NCI-H2171 (cell line): ENCODE measurements at regions not wholly inside any gene's neighbourhood (a gene's known extent, or its start where the extent isn't known, plus 50 kb on each side); places are given as distances from the start of the nearest gene placed in this dataset.

Experiments used
- DNase-seq: peaks from one replicate; lab custom pipeline; 2025; lab: John Stamatoyannopoulos, UW

- DNase-seq: no peak
Observed at GRCh38 chr12:127888943-127889719, 377.8 kb upstream of the TMEM132C start.

GRCh38 chr12:127893895-127894609 is 372.9 kb upstream of the TMEM132C start:
- no peak for DNase-seq

GRCh38 chr12:127896661-127897060 is 370.3 kb upstream of the TMEM132C start:
- DNase-seq: no peak

DNA sequence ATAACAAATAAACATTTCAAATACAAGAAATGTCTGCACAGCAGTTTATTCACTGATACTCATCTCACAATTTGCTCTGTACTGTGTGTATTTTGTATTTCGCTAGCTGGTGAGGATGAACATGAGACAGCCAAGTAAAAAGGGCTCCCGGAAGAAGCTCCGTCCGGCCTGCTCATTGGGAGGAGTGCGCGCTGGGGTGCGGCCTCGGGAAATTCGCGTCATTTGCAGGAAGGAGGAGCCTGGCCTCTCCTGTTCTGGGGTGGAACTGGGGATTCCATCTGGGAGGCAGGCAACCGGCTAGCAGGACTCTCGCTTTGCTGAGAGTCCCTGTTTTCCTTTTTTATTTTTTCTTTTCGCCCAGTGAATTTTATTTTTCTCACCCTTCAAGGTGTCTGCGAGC is 368.4 kb upstream of the TMEM132C start:
- no peak for DNase-seq

DNA sequence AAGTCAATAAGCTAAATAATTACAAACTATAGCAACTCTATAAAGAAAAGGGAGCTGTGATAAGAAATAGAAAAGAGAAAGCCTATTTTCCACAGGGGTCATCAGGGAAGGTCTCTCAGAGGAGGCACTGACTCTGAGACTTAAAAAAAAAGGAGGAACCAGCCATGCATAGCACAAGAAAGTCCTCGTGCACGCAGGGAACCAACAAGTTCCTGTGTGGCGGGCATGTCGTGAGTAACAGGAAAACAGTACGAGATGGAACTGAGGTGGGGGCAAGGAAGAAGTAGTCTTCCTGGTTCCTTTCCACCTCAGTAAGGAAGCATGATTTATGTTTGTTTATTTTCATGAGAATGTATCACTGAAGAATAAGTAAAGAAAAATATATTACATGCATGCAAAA is 367.0 kb upstream of the TMEM132C start:
- no peak for DNase-seq

GRCh38 chr12:127900386-127900785 is 366.6 kb upstream of the TMEM132C start:
- no peak for DNase-seq

DNA sequence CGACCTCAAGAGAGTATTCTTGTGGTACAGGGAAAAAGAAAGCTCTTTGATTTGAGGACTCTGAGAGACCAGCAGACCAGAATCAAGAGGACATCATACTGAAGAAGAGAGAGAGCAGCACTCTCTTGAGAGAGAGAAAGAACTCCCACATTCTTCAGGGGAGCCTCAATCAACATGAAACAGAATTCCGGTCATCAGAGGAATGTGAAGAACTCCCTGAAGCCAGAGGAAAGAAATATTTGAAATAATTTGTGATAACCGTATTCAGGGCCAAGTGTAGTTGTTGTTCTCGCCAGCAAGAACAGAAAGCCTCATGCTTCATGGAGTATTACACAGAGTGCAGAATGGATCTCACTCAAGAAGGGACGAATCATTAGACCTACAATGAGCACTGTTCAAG is 363.8 kb upstream of the TMEM132C start:
- no peak for DNase-seq

DNA sequence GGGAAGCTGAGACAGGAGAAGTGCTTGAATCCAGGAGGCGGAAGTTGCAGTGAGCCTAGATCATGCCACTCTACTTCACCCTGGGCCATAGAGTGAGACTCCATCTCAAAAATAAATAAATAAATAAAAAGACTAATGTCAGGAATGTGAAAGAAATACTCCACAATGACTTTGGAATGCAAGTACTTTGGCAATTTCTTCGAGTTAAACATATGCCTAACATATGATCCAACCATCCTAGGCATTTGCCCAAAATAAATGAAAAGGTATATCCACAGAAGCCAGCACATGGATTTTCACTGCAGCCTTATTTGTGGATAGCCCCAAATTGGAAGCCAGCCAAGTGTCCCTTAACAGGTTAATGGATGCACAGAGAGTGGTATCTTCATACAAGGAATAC is 357.9 kb upstream of the TMEM132C start:
- DNase-seq: no peak

DNA sequence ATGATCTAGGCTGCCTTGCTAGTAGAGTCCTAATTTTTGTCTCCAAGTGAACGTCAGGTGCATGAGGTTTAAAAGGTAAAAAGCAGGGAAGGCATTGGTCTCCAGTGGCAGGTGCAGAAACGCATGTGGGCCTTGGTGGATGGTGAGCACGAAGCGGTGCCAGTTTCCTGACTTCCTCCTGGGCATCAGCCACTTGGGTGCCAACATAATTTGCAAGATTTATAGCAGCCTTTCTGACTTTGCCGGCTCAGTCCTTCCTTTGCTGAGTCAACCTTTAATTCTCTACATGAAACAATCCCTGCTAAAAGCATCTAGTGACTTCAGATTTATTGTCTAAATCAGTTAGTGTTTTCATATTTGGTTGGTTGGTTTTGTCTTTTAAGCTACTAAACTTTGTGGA is 355.7 kb upstream of the TMEM132C start:
- DNase-seq: no peak

DNA sequence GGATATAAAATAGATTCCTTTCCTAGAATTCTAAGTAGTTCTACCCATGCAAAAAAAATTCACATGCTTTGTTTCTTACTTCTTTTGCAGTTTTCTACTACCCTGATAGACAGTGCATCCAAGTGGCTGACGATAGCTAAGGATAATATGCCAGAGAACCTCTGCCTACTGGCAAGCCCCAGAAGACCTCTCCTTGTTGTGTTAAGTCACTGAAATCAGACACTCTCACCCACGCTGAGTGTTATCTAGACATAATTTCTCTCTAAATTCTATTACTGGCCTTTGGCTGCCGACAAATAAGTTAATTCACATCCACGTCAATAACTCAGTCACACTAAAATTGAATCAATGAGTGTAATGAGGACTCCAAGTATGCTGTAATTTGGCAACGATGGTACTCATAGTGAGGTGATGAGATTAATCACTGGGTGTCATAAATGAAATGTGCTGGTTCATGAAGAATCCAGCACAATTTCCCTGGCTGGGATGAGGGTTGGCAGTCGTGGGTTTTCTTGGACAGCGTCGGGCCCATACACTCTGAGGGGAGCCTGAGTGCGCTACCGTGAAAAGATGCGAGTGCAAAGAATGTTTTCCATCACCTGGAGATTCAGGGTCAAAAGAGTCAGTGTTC is 354.8 kb upstream of the TMEM132C start:
- no peak for DNase-seq

DNA sequence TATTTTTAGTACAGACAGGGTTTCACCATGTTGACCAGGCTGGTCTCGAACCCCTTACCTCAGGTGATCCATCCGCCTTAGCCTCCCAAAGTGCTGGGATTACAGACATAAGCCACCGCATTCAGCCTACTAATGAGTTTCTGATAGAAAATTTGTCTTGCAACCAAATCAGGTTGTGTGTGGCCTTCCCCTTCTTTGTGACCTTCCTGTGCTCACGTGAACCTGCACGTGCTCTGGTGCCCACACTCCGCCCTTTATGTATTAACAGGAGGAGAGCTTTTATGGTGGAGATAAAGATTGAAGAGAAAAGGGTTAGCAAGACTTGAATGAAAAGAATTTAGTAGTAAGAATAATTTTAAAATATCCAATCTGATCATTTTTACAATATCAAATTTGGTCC is 343.5 kb upstream of the TMEM132C start:
- no peak for DNase-seq

DNA sequence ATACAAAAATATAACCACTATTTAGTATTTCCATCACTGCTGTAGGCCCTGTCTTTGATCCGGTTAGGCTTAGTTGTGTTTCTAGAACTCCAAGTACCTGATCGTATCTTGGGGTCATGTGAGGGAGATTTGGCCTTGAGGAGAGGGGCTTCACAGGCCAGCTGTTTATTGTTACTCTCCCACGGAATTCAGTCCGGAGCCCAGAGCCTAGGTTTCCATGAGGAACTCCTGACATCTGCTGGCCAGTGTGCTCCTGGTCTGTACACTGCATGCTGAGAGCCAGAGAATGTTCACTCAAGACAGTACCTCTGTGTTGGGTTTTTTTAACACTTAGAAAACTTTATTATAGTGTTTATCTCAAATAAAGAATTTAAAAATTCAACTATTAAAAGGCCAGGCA is 341.0 kb upstream of the TMEM132C start:
- peak; percentile 0 for DNase-seq

DNA sequence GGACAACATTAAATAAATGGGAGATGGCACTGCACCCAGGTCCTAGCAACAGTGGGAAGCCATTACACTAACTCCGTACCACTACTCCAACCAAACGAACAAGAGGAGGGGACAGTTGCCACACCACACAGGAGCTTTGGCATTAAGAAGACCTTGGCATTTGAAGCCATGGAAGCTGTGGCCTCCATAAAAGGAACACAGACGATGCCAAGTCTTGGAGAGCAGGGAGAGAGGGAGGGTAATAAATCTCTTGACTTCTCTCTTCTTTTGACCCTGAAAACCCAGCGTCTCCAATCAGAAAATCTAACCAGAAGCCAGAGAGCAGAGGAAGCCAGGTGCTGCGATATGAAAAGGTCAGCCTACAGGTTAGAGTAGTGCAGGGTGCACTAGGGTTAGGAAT is 338.8 kb upstream of the TMEM132C start:
- DNase-seq: no peak

- DNase-seq: no peak
Observed at GRCh38 chr12:127928615-127929571, 338.1 kb upstream of the TMEM132C start.

DNA sequence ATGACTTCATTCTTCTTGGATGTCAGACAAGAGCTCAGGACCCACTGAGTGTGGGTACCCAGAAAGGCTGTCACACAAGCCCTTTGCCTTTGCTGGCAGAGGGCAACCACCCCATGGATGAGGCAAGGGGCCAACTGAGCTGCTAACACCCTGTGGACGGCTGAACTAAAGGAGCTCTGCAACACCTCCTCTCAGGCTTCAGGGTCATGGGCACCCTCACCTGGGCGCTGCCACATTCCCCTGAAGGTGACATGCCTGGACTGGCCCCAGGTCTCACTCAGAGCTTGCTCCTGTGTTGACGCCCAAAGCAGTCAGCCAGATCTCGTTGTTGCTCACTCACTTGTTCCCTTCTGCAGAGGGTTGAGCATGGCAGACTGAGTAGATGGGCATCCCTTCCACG is 336.8 kb upstream of the TMEM132C start:
- no peak for DNase-seq

- DNase-seq: no peak
Observed at GRCh38 chr12:127934409-127934808, 332.6 kb upstream of the TMEM132C start.

DNA sequence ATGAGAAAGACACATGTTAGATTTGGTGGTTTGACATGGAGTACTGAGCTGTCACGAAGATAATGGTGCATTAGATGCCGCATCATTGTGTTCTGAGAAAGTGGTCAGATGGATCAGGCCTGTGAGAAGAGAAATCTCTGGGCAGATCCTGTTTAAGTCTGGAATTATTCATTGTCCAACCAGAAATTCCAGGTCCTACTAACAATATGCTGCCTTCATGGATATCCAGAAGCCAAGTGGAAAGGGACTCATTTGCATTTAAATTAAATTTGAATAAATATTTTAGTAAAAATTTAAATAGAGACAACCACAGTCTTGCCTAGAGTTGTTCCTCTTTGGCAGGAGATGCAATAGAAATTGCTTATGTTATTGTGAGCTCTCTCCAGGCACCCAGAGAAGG is 330.5 kb upstream of the TMEM132C start:
- DNase-seq: no peak

- DNase-seq: no peak
Observed at GRCh38 chr12:127941332-127941731, 325.6 kb upstream of the TMEM132C start.

GRCh38 chr12:127942981-127943380 is 324.0 kb upstream of the TMEM132C start:
- no peak for DNase-seq

DNA sequence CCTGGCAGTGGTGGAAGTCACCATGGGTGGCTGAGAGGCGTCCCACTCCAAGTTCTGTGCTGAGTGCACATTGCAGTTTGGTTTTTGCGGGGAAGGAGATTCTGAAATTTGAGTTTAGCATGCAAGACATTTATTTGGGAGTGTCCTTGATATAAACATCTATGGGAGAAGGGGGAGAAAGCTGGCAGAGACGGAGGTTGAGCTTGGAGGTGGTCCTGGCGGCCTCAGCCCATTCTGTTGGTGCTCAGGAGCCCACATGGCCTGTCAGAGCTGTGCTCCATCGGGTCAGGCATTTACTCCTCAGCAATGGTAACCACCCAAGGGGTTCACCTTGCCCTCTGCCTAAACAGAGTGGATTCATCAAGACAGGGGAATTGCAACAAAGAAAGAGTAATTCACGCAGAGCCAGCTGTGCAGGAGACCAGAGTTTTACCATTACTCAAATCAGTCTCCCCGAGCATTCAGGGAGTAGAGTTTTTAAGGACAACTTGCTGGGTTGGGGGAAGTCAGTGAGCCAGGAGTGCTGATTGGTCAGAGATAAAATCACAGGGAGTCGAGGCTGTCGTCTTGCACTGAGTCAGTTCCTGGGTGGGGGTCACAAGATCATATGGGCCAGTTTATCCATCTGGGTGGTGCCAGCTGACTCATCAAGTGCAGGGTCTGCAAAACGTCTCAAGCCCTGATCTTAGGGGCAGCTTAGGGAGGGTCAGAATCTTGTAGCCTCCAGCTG is 323.3 kb upstream of the TMEM132C start:
- DNase-seq: no peak

DNA sequence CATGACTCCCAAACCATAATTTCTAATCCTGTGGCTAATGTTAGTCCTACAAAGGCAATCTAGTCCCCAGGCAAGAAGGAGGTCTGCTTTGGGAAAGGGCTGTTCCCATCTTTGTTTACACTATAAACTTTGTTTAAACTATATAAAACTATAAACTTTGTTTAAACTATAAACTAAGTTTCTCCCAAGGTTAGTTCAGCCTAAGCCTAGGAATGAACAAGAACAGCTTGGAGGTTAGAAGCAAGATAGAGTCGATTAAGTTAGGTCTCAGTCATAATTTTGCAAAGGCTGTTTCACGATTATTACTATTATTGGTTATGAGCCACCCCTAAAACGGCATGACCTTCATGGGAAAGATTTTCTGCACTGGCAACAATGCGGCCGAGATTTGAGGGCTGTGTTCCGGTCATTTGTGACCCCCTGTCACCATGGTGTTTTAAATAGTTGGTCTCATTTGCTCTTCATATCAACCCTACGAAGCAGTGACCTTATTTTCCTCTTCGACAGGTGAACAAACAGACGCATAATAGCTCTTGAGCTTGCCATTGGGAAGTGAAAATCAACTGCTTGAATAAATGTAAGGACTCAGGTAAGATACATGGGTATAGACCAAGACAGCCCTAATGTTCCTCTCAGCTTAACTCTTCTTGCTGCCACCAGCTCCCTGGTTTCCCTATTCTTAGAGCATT is 322.6 kb upstream of the TMEM132C start:
- no peak for DNase-seq
